ENCODE measurements at regions not wholly inside any gene's neighbourhood (a gene's known extent, or its start where the extent isn't known, plus 50 kb on each side); places are given as distances from the start of the nearest gene placed in this dataset.

- Histone ChIP-seq H4K8ac (ENCODE audit: extremely low read depth, insufficient read depth, low read length) (no peak overlapping the region), H3K9ac (replicated peaks in 1 of 4; ENCODE audit: extremely low read depth in 1 of 4, low read depth in 3 of 4, low read length in 3 of 4) (no peak overlapping the region), H3K36me3 (ENCODE audit: control insufficient read depth in 2 of 4, insufficient read depth in 4 of 4, low read length in 3 of 4) (no peaks in the 10 kb centered on the region), H2BK5ac (ENCODE audit: low read depth, low read length) (no peak overlapping the region), H3K23ac (ENCODE audit: insufficient read length) (no peak overlapping the region), H3K9me3 (ENCODE audit: insufficient read depth in 2 of 2, low read depth in 1 of 2, low read length in 1 of 2) (no peaks in the 10 kb centered on the region), H3K14ac (ENCODE audit: insufficient read length) (no peak overlapping the region), H2BK15ac (ENCODE audit: low read length) (no peak overlapping the region), H2BK120ac (replicated peaks; ENCODE audit: low read depth, low read length) (no peak overlapping the region), H2AK5ac (ENCODE audit: low read depth, low read length) (no peak overlapping the region), H3K27me3 (replicated peaks in 1 of 4; ENCODE audit: control insufficient read depth in 3 of 4, extremely low read depth in 1 of 4, insufficient read depth in 3 of 4, low read length in 3 of 4) (no peaks in the 10 kb centered on the region), H3K4ac (replicated peaks; ENCODE audit: insufficient read length, low read depth, low read length) (no peak overlapping the region), H4K20me1 (replicated peaks in 1 of 2; ENCODE audit: control insufficient read depth in 1 of 2, insufficient read depth in 2 of 2, low read length in 2 of 2) (no peaks in the 10 kb centered on the region), H3K79me2 (ENCODE audit: control insufficient read depth in 1 of 2, insufficient read depth in 2 of 2, low read length in 2 of 2) (no peaks in the 10 kb centered on the region), H2BK20ac (ENCODE audit: low read length) (no peak overlapping the region), H4K5ac (ENCODE audit: insufficient read length, low read depth, low read length) (no peak overlapping the region), H3K4me1 (replicated peaks in 1 of 4; ENCODE audit: control insufficient read depth in 3 of 4, insufficient read depth in 4 of 4, low read length in 3 of 4) (no peaks in the 10 kb centered on the region), H3K27ac (ENCODE audit: low read depth, low read length) (no peak overlapping the region), H3K79me1 (ENCODE audit: low read depth, low read length) (no peaks in the 10 kb centered on the region), H3K18ac (ENCODE audit: extremely low read depth, low read length) (no peak overlapping the region), H3K4me2 (ENCODE audit: insufficient read depth in 1 of 2, low read depth in 2 of 2, low read length in 2 of 2) (no peak overlapping the region), H4K91ac (replicated peaks; ENCODE audit: insufficient read length, low read length) (no peak overlapping the region), H3K23me2 (ENCODE audit: low read depth, low read length) (no peaks in the 10 kb centered on the region), H2BK12ac (ENCODE audit: low read depth, low read length) (no peak overlapping the region), H3K4me3 (ENCODE audit: extremely low read depth in 1 of 4, insufficient read depth in 2 of 4, low read depth in 3 of 4, low read length in 4 of 4) (no peak overlapping the region), H2AFZ (ENCODE audit: low read length) (no peak overlapping the region), H3K56ac (replicated peaks; ENCODE audit: insufficient read length, low read depth, low read length) (no peak overlapping the region)
- ChIA-PET POLR2A (ENCODE audit: partially characterized antibody) (no interaction called here), CTCF (ENCODE audit: partially characterized antibody) (no interaction called here)
- 94% methylated on average over 1 of the region's 1 CpG; no CpG with 5 or more reads in 1 of the 2 experiments for WGBS, 2 experiments (ENCODE audit: extremely low coverage in 1 of 2, insufficient coverage in 1 of 2, insufficient read length in 1 of 2, insufficient replicate concordance in 2 of 2, low coverage in 1 of 2, low lambda C conversion rate in 2 of 2, missing lambda C conversion rate in 1 of 2)
- TF ChIP-seq SIRT6 (IDR thresholded peaks at IDR 0.05; ENCODE audit: low read length), result no peak
- TF ChIP-seq RFX5 (IDR thresholded peaks at IDR 0.05; ENCODE audit: borderline replicate concordance, low read depth, low read length), result no peak
- no peak for TF ChIP-seq RAD21 (IDR thresholded peaks at IDR 0.05 in 1 of 2, conservative IDR thresholded peaks at IDR 0.05 in 1 of 2; ENCODE audit: low read depth in 2 of 2, low read length in 2 of 2)
- TF ChIP-seq TBP (IDR thresholded peaks at IDR 0.05; ENCODE audit: low read depth, low read length), result no peak
- TF ChIP-seq RXRA (IDR thresholded peaks at IDR 0.05; ENCODE audit: insufficient read depth, low read depth, low read length), result no peak
- no peak for TF ChIP-seq BCL11A (IDR thresholded peaks at IDR 0.05; ENCODE audit: low read depth in 2 of 2, low read length in 2 of 2)
- no peak for TF ChIP-seq TAF1 (IDR thresholded peaks at IDR 0.05; ENCODE audit: low read depth, low read length)
- no peak for TF ChIP-seq RBBP5 (IDR thresholded peaks at IDR 0.05; ENCODE audit: borderline replicate concordance, low read depth, low read length)
- TF ChIP-seq CEBPB (IDR thresholded peaks at IDR 0.05; ENCODE audit: low read depth, low read length), result no peak
- TF ChIP-seq KDM1A (IDR thresholded peaks at IDR 0.05; ENCODE audit: borderline replicate concordance, low read length), result no peak
- no peak for TF ChIP-seq SP4 (IDR thresholded peaks at IDR 0.05; ENCODE audit: low read length)
- TF ChIP-seq SRF (IDR thresholded peaks at IDR 0.05; ENCODE audit: low read depth, low read length), result no peak
- no peak for TF ChIP-seq SP1 (IDR thresholded peaks at IDR 0.05; ENCODE audit: low read depth, low read length)
- TF ChIP-seq ZNF274 (IDR thresholded peaks at IDR 0.05; ENCODE audit: borderline replicate concordance, extremely low read depth, low read length), result no peak
- TF ChIP-seq TEAD4 (IDR thresholded peaks at IDR 0.05; ENCODE audit: low read depth, low read length), result no peak
- TF ChIP-seq SAP30 (IDR thresholded peaks at IDR 0.05; ENCODE audit: insufficient read depth, insufficient replicate concordance, low read length), result no peak
- TF ChIP-seq CHD1 (IDR thresholded peaks at IDR 0.05; ENCODE audit: low read depth, low read length), result no peak
- FAIRE-seq (no peak), DNase-seq (ENCODE audit: low read depth in 1 of 2, low spot score in 2 of 2) (no peak)
Observed at GRCh38 chr1:96372881-96373280, 348.7 kb upstream of the PTBP2 start.

Measured in H1 (cell line).